ENCODE measurements at regions not wholly inside any gene's neighbourhood (a gene's known extent, or its start where the extent isn't known, plus 50 kb on each side); places are given as distances from the start of the nearest gene placed in this dataset.
"Not testable (repeated sequence)": the region's sequence is repeated elsewhere in the genome, so short reads cannot be mapped to it uniquely, and the experiment has no call there.

DNA sequence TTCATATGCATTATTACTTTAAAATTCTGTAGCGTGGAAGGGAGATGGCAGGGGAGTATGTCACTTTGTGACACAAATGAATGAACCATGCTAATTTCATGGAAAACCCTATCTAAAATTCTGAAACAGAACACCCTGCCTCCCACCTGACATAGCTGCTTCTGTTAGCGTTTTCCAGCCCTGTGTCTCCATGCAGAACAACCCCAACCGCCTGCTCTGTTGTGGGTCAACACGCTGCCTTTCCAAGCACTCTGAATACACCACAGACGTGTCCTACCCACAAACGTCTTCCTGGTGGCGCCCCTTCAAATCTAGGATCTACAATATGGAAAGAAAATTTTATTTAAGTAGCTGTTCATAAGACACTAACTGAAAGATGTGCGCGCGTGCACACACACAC lies 238.6 kb downstream of the TRIML1 start:
- DNase-seq (ENCODE audit: low read depth in 2 of 2) = no peak

DNA sequence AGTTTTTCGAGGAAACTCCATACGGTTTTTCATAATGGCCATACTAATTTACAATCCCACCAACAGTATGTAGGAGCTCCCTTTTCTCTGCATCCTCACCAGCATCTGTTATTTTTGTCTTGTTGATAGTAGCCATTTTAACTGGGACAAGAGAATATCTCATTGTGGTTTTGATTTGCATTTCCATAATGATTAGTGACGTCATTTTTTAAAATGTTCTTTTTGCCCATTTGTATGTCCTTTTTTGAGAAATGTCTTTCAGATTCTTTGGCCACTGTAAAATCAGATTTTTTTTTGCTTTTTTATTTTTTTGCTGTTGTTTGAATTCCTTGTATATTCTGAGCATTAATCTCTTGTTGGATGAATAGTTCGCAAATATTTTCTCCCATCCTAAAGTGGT lies 243.9 kb downstream of the TRIML1 start:
- no peak for DNase-seq (ENCODE audit: low read depth in 2 of 2)

DNA sequence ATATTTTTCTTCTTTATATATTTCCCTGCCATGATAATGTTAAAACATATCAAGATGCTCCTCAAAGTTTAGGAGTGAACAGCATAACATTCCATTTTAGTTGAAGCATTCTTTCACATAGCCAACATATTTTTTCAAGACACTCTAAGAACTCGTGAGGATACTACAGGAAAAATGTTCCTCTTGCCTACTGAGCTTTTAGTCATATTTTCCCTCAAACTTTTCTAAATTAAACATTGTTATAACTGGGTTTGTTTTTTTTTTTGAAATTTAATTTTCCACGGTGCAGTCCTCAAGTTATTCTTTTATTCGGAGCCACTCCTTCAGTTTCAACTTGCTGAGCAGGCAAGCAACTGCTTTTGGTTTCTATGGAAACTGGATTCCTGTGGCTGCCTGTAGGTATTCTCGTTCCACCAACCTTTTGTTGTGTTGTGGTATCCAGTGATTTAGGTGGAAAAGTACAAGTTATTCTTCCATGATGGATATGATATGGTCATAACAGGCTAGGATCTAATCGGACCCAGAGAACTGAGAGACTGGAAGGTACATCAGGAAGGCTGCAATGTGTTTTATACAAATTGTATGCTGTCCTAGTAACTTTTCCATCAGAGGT lies 248.0 kb downstream of the TRIML1 start:
- no peak for DNase-seq (ENCODE audit: low read depth in 2 of 2)

DNA sequence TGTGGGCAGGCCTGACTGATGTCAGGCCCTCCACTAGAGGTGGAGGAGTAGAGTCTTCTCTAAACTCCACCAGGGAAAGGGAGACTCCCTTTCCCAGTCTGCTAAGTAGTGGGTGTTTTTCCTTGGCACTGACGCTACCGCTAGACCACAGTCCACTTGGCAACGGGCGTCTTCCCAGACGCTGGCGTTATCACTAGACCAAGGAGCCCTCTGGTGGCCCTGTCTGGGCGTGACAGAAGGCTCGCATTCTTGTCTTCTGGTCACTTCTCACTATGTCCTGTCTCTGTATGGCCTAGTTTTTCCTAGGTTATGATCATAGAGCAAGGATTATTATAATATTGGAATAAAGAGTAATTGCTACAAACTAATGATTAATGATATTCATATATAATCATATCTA lies 252.1 kb downstream of the TRIML1 start:
- DNase-seq (ENCODE audit: low read depth in 2 of 2) = not testable (repeated sequence)

DNA sequence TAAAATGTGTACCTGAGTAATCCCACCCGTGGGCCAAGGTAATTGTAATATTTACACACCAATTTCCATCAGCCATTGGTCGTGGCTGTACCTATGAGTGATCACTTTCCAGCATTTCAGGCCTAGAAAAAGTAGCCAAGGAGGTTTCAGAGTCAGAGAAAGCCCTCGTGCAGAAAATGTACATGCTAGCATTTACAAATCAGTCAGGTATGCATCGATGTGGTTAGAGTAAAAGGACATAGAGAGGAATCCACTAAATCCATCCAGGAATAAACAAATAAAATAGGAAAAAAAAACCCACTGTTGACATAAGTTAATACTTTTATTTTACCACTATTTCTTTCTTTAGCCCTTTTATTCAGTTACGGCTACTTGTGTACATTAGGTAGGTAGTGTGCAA lies 256.8 kb downstream of the TRIML1 start:
- no peak for DNase-seq (ENCODE audit: low read depth in 2 of 2)

DNA sequence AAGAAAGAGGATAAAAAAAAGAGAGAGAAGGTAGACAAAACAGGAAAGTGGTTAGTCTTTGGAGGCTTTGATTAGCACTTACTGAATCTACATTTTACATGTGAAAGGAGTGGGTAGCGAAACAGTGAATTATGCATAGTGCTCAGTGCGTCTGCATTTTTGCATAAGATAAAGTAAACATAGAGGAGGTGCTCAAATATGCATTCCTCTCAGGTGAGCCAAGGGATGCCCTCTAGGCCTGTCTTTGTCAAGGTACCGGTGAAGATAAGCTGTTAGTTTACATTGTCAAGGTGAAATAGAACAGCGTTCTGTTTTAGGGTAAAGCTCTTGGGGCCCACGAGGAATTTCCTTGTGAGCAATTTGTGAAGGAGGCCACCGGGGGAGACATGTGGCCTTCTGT lies 260.6 kb downstream of the TRIML1 start:
- DNase-seq (ENCODE audit: low read depth in 2 of 2) = no peak

DNA sequence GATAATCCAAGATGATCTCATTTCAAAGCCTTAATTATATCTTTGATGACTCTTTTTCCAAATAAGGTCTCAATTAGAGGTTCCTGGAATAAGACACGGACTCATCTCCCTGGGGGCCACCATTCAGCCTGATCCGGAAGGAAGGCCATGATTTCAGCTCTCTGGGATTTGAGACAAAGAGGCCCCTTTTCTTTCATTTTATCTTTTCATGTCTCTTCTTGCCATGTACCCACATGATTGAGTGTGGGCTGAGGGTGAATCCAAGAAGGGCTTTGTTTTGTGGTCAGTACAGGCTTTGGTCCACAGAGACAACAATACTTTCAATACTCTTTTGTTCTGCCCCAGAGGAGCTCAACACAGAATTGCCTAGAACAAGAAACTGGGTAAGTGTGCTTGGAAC lies 261.2 kb downstream of the TRIML1 start:
- DNase-seq (ENCODE audit: low read depth in 2 of 2) = no peak

DNA sequence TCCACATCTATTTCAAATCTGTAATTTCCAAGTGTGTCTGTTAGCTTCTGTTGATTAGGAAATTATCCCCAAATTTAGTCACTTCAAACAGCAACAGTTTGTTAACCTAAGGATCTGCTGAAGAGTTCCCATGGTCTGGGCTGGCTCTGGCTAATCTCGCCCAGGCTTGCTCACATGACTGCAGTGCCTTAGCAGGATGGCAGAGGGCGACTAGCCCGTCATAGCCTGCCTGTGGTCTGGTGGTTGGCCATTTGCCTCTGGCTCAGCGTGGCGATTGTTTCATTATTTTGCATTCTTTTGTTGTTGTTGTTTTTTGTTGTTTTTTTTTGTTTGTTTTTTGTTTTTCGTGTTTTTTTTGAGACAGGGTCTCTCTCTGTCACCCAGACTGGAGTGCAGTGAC lies 264.0 kb downstream of the TRIML1 start:
- DNase-seq (ENCODE audit: low read depth in 2 of 2) = no peak

DNA sequence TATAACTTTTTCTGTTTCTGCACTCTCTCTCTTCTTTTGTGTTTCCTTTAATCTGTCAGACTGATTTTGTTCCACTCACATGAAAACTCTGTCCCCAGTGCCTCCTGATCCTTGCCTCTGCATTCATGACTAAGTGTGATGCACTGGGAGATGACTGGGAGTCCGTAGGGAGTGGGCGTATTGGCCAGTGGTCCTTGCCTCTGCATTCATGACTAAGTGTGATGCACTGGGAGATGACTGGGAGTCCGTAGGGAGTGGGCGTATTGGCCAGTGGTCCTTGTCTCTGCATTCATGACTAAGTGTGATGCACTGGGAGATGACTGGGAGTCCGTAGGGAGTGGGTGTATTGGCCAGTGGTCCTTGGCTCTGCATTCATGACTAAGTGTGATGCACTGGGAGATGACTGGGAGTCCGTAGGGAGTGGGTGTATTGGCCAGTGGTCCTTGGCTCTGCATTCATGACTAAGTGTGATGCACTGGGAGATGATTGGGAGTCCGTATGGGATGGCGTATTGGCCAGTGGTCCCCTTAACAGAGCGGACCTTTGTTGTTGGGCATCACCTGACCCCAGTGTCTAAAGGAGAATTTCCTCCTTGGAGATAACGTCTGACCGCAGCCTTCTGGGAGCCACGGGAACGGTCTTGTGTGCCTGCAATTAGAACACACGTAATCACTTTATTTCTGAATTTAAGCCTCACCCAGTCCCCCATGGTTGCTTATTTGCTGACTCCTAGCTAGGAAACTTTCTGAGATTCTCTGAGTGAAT lies 266.0 kb downstream of the TRIML1 start:
- DNase-seq (ENCODE audit: low read depth in 2 of 2) = not testable (repeated sequence)

DNA sequence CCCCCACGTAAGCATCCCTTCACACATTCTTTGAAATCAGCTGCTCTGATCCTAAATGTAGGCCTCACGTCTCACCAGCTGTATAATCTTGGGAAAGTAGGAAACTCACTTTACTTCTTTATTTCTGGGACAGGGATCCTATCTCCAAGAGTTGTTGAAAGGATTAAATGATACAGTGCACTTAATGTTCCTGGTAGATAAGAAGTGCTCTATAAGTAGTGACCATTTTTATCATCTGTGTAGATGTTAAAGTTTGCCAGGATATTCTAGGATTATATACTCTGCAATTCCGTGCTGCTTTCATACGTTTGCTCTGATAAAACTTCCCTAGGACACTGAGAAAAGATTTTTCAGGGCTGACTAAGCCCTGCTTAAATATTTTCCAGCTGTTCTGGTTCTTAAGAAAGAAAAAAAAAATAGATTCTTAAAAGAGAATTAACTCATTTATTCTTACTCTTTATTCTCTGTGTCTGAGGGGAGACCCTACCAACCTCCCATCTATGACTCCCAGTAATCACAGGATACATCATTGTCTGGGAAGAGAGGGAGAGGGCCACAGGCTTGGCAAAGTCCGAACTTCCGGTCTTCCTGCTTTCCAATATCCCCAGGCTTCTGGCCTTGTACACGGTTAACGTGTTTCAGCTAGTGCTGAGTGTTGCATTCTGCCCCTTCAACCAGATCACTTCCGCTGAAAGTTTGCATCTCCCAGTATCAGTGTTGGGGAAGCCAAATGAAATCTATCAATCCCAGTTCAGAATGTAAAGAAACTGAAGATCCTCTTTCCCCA lies 269.2 kb downstream of the TRIML1 start:
- no peak for DNase-seq (ENCODE audit: low read depth in 2 of 2)

DNA sequence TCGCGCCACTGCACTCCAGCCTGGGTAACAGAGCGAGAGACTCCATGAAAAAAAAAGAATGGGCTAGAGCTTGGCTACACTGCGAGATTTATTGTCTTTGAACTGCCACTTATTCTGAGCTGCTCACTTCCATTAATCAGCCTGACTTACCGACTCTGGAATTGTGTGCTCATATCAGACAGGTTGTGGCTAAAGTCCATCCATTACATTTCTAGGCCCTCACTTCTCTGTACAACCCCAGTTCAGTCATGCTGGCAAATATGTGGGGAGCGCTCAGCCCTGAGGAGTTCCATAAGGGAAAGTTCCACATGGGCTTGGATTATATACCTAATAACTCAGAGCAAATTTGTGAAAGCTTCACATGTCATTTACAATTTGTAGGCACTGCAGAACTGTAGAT lies 270.6 kb downstream of the TRIML1 start:
- no peak for DNase-seq (ENCODE audit: low read depth in 2 of 2)

DNA sequence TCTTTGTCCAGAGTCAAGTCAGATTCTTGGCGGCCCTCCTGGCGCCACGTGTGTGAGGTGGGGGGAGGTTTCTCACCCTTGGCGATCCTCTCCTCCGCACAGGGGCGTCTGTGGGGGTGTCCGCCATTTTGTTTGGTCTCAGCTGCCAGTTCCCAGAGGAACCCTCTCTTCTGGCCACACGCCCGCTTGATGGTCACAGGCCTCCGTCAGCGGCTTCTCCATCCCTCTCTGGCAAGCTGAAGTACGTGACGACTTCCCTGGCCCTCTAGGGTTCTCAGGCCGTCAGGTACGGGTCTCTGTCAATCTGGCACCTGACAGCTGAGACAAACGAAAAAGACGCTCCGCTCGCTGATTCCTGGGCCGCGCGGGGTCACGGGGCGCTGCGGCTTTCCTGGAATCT lies 272.6 kb downstream of the TRIML1 start:
- no peak for DNase-seq (ENCODE audit: low read depth in 2 of 2)

DNA sequence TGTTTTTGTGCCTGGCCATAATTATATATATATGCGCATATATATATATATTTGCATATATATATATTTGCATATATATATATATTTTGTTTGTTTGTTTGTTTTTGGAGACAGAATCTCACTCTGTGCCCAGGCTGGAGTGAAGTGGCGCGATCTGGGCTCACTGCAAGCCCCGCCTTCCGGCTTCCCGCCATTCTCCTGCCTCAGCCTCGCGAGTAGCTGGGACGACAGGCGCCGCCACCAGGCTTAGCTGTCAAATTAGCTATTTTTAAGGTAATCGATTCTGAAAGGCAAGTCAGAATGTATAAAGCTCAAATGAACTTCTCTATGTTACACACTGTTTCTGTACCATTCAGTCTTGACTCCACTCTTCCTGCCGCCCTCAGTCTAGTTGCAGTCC lies 273.3 kb downstream of the TRIML1 start:
- DNase-seq (ENCODE audit: low read depth in 2 of 2) = no peak

DNA sequence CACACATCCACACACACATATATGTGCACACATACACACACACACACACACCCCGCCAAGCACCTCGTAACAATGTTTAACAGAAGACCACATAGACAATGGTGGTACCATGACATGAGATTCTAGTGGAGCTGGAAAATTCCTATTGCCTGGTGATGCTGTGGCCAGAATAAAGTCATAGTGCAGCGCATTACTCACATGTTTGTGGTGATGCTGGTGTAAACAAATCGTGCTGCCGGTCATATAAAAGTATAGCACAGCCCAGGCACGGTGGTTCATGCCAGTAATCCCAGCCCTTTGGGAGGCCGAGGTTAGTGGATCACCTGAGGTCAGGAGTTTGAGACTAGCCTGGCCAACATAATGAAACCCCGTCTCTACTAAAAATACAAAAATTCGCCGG lies 275.2 kb downstream of the TRIML1 start:
- DNase-seq (ENCODE audit: low read depth in 2 of 2) = no peak

DNA sequence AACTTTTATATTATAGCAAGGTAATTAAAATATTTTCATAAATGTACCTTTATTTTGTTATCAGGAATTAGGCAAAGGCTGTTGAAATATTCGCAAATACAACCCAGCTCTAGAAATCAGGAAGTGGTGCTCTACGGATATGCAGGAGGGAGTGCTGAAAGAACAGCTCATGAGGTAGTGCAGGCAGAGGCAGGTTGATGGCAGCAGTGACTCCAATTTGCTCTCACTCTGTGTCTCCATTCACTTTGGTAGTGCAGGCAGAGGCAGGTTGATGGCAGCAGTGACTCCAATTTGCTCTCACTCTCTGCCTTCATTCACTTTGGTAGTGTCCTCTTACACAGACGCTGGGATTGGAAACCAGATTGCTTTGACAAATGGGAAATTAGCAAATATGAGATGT lies 277.9 kb downstream of the TRIML1 start:
- no peak for DNase-seq (ENCODE audit: low read depth in 2 of 2)

DNA sequence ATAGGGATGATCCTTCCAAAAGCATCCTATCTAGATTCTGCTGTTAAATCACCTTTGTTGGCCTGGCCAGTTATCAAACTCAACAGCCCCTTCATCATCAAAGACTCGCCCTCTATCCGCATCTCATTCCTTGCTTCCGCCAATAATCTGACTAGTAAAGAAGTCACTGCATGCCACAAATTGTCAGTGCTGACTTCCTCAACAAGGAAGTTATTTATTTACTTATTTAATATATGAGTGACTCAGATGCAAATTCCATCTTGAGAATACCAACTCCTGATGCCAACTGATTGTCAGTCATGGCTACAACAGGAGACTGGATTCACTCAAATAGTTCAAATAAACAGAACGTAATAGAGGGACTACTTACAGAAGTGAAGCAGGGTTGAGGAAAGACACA lies 283.8 kb downstream of the TRIML1 start:
- DNase-seq (ENCODE audit: low read depth in 2 of 2) = no peak

DNA sequence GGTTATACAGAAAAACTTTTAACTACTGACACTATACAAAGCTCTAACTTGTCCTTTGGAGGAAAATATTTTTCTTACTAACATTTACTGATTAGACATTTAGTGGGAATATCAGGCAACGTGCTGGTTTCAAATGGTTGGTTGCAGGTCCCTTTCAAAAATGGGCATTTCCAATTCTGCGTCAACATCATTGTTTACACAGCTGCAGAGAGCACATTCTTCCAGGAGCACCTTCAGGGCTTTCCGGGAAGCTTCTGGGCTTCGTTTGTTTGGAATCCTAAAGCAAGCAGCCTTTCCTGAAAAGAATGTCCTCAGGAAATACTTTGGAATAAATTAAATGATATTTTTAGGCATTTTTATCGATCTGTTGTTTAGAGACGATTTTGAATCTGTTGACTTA lies 289.7 kb downstream of the TRIML1 start:
- DNase-seq (ENCODE audit: low read depth in 2 of 2) = no peak

DNA sequence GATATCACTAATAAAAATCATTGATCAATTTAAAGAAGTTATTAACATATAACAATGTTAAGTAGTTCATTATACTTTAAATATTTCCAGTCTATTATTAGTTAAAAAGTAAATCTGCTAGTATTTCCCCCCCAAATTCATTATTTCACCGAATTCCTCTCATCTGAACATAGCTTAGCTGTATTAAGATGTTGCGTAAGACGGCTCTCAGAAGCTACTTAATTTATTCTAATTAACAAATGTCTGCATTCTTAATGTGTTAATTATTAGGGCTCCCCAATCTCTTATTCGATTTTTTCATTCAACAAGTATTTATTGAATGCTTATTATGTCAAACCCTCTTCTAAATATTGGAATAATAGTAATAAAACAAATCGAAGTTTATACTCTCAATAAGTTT lies 290.7 kb downstream of the TRIML1 start:
- no peak for DNase-seq (ENCODE audit: low read depth in 2 of 2)

DNA sequence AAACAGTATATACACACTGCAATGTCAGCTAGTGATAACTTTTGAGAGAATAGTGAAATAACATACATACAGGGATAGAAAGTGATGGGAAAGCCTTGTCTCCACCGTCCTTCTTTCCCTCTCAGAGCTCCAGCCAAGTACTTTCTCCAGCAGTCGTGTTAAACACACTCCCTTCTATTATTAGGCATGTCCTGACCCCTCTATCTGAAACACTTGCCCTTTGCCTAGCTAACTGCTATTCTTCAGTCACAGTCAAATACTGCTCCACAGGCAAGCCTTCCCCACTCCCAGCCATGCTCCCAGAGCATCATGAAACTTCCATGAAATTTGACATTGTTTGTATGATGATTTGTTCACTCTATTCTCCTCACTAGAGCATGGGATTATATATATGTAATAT lies 291.1 kb downstream of the TRIML1 start:
- DNase-seq (ENCODE audit: low read depth in 2 of 2) = no peak

DNA sequence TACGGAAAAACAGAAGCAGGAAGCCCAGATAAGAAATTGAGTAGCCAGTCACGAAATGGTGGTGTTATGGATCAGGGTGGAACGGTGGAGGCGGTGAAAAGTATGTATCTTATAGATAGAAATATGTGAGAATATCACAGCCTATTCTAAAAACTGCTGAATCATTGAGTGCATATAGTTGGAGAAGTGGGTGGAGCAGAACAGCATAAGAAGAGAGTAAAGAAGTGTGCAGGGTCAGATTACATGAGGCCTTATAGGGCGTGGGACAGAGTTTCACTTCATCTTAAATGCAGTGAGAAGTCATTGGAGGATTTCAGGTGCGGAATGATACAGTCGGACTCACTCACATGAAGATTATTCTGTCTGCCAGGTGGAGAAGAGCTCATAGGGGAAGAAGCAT lies 293.1 kb downstream of the TRIML1 start:
- DNase-seq (ENCODE audit: low read depth in 2 of 2) = no peak

DNA sequence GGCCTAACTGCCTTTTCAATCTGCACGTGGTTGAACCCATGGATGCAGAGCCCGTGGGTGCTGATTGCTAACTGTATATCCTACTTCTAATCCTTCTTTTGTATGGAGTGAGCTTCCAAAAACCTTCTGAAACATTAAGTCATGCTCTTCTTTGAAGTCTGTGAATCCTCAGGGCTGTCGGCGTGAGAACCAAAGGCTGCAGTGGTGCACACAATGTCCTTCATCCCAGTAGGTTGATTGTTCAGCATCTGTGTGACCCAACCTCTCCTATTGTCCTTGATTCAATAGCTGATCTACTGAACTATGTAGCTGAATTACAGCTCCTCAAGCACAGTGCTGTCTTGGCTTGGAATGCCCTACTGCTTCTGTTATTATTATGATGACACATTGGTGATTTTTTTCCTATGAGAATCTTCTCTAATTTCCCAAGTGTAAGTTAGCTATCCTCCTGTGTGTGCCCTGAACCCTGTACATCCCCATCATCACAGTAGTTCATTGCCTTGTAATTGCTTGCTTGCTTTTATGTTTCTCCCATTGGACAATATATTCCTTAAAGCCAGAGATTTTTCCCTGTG lies 294.6 kb downstream of the TRIML1 start:
- no peak for DNase-seq (ENCODE audit: low read depth in 2 of 2)

DNA sequence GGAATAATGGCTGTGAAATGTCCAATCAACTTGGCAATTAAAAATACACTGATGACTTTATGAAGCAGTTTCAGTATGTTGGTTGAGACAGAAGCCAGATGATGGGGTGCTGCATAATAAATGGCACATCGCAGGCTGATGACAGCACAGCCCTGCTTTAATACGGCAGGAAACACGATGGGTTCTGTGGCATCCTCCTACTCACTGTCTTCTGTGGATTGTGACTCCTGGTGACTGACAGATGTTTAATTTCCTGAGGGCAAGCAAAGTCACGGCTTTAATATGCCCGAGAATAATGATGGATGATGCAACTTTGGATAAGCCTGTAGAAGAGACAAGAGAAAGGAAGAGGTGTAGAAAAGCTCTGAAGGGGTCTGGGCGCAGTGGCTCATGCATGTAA lies 295.4 kb downstream of the TRIML1 start:
- no peak for DNase-seq (ENCODE audit: low read depth in 2 of 2)

DNA sequence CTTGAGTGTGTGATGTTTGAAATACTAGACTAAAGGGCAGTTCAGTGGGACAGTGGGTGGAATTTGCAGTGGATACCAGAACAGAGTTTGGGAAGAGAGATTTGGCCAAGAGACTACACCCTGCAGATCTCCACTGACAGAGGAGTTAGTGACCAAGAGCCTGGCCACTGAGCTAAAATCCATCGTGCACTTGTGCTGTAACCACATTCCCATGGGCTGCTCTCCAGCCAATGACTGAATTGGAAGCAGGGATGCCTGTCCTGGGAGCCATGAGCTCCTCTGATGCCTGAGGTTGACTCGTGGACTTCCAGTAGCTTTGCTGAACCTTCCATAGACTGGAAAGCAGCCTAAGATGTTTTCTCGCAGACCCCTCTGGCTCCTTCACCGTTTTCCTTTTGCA lies 296.1 kb downstream of the TRIML1 start:
- no peak for DNase-seq (ENCODE audit: low read depth in 2 of 2)

All from stimulated activated CD4-positive, alpha-beta T cell treated with anti-CD3 and anti-CD28 coated beads, Interleukin-1b, Interleukin-23, amount 100 ng/mL, for 1 hour (primary cell).